ENCODE measurements at regions not wholly inside any gene's neighbourhood (a gene's known extent, or its start where the extent isn't known, plus 50 kb on each side); places are given as distances from the start of the nearest gene placed in this dataset.

DNA sequence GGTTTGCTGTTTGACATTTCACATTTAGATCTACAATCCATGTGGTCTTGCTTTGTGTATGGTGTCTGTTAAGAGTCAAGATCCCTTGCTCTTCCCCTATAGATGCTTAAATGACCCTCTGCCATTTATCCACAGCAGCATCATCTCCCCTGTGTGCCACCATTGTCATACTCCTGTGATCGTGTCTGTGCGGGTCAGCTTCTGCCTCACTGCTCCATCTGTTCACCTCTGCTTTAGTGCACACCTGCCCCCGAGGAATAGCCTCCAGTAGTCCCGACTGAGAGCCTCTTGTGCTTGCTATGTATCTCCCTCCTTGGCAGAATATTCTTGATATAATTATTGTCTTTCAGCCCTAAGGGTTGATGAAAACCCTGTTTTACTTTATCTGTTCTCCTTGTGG is 551.2 kb downstream of the CDH26 start:
- Histone ChIP-seq H3K9ac (no peak overlapping the region), H3K9me3 (no peaks in the 10 kb centered on the region), H3F3A (replicated peaks; ENCODE audit: insufficient read depth) (no peaks in the 10 kb centered on the region), H4K20me1 (ENCODE audit: insufficient read depth) (no peaks in the 10 kb centered on the region), H3K9me2 (no peaks in the 10 kb centered on the region), H3K79me2 (ENCODE audit: insufficient read depth) (no peaks in the 10 kb centered on the region), H3K4me3 (ENCODE audit: low read depth in 2 of 2, low read length in 1 of 2) (no peak overlapping the region), H3K27ac (ENCODE audit: low read depth in 2 of 2, low read length in 1 of 2) (no peak overlapping the region), H3K4me1 (ENCODE audit: control insufficient read depth in 1 of 2, insufficient read depth in 2 of 2, low read depth in 1 of 2, low read length in 1 of 2) (no peaks in the 10 kb centered on the region), H3K4me2 (no peak overlapping the region), H3K27me3 (ENCODE audit: insufficient read depth) (no peaks in the 10 kb centered on the region), H2AFZ (ENCODE audit: low read depth) (no peak overlapping the region), H3K36me3 (replicated peaks in 1 of 2; ENCODE audit: control insufficient read depth in 1 of 2, insufficient read depth in 2 of 2, low read length in 1 of 2) (no peaks in the 10 kb centered on the region)
- CTCF ChIA-PET: no interaction called here
- no peak for DNase-seq
- TF ChIP-seq, protein P1, sequence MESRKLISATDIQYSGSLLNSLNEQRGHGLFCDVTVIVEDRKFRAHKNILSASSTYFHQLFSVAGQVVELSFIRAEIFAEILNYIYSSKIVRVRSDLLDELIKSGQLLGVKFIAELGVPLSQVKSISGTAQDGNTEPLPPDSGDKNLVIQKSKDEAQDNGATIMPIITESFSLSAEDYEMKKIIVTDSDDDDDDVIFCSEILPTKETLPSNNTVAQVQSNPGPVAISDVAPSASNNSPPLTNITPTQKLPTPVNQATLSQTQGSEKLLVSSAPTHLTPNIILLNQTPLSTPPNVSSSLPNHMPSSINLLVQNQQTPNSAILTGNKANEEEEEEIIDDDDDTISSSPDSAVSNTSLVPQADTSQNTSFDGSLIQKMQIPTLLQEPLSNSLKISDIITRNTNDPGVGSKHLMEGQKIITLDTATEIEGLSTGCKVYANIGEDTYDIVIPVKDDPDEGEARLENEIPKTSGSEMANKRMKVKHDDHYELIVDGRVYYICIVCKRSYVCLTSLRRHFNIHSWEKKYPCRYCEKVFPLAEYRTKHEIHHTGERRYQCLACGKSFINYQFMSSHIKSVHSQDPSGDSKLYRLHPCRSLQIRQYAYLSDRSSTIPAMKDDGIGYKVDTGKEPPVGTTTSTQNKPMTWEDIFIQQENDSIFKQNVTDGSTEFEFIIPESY (IDR thresholded peaks at IDR 0.05; ENCODE audit: borderline replicate concordance, low read depth): no peak
- TF ChIP-seq NFIC (IDR thresholded peaks at IDR 0.05; ENCODE audit: borderline replicate concordance) (no peak), EZH2phosphoT487 (IDR thresholded peaks at IDR 0.05; ENCODE audit: borderline replicate concordance, low read depth) (no peak), FOXM1 (IDR thresholded peaks at IDR 0.05; ENCODE audit: low read depth) (no peak), RXRA (IDR thresholded peaks at IDR 0.05; ENCODE audit: borderline replicate concordance, low read depth) (no peak), TAF1 (IDR thresholded peaks at IDR 0.05; ENCODE audit: borderline replicate concordance, low read depth, low read length) (no peak), JUND (IDR thresholded peaks at IDR 0.05) (no peak), MEF2A (IDR thresholded peaks at IDR 0.05; ENCODE audit: borderline replicate concordance, low read depth) (no peak)
- TF ChIP-seq, protein P2, sequence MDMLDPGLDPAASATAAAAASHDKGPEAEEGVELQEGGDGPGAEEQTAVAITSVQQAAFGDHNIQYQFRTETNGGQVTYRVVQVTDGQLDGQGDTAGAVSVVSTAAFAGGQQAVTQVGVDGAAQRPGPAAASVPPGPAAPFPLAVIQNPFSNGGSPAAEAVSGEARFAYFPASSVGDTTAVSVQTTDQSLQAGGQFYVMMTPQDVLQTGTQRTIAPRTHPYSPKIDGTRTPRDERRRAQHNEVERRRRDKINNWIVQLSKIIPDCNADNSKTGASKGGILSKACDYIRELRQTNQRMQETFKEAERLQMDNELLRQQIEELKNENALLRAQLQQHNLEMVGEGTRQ (IDR thresholded peaks at IDR 0.05; ENCODE audit: borderline replicate concordance, low read depth, low read length): no peak
- TF ChIP-seq, protein P3, sequence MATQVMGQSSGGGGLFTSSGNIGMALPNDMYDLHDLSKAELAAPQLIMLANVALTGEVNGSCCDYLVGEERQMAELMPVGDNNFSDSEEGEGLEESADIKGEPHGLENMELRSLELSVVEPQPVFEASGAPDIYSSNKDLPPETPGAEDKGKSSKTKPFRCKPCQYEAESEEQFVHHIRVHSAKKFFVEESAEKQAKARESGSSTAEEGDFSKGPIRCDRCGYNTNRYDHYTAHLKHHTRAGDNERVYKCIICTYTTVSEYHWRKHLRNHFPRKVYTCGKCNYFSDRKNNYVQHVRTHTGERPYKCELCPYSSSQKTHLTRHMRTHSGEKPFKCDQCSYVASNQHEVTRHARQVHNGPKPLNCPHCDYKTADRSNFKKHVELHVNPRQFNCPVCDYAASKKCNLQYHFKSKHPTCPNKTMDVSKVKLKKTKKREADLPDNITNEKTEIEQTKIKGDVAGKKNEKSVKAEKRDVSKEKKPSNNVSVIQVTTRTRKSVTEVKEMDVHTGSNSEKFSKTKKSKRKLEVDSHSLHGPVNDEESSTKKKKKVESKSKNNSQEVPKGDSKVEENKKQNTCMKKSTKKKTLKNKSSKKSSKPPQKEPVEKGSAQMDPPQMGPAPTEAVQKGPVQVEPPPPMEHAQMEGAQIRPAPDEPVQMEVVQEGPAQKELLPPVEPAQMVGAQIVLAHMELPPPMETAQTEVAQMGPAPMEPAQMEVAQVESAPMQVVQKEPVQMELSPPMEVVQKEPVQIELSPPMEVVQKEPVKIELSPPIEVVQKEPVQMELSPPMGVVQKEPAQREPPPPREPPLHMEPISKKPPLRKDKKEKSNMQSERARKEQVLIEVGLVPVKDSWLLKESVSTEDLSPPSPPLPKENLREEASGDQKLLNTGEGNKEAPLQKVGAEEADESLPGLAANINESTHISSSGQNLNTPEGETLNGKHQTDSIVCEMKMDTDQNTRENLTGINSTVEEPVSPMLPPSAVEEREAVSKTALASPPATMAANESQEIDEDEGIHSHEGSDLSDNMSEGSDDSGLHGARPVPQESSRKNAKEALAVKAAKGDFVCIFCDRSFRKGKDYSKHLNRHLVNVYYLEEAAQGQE (IDR thresholded peaks at IDR 0.05; ENCODE audit: low read depth, low read length): no peak
- 7% methylated on average over 4 of the region's 4 CpGs for WGBS (ENCODE audit: low lambda C conversion rate)
- POLR2A ChIA-PET: no interaction called here

DNA sequence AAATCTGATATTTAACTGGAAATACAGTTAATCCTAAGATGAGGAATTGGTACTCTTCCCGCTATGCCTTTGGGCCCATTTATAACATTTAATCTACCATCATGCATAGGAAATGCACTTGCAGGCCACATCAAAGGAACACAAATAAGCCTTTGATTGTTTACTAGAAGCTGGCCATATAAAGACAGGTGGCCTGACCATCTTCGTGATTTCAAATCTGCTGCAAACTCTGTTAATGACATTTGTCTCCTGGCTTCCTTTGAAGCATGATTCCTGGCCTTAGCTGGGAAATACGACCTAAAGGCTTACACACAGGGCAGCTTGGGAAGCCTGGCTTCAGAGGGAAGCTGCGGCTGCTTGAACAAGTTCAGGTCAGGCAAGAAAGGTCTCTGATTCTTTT is 552.1 kb downstream of the CDH26 start:
- ChIA-PET CTCF (interaction anchor here (0.6 to 1.3 kb wide), 4 partner anchors 8 to 299 kb away, joined by 3 to 6 read pairs (median 3); no protein-coding TSS in a partner anchor), POLR2A (no interaction called here)
- no peaks in the 10 kb centered on the region for H3K4me1 ChIP-seq (ENCODE audit: control insufficient read depth in 1 of 2, insufficient read depth in 2 of 2, low read depth in 1 of 2, low read length in 1 of 2)
- no peak overlapping the region for H3K4me3 ChIP-seq (ENCODE audit: low read depth in 2 of 2, low read length in 1 of 2)
- 22% methylated on average over 4 of the region's 4 CpGs for WGBS (ENCODE audit: low lambda C conversion rate)
- H3K27ac ChIP-seq (ENCODE audit: low read depth in 2 of 2, low read length in 1 of 2): no peak overlapping the region
- H3K9me3 ChIP-seq: no peaks in the 10 kb centered on the region
- no peak overlapping the region for H2AFZ ChIP-seq (ENCODE audit: low read depth)
- no peaks in the 10 kb centered on the region for H3K79me2 ChIP-seq (ENCODE audit: insufficient read depth)
- no peaks in the 10 kb centered on the region for H4K20me1 ChIP-seq (ENCODE audit: insufficient read depth)
- H3F3A ChIP-seq (replicated peaks; ENCODE audit: insufficient read depth): no peaks in the 10 kb centered on the region
- no peak overlapping the region for H3K4me2 ChIP-seq
- no peaks in the 10 kb centered on the region for H3K27me3 ChIP-seq (ENCODE audit: insufficient read depth)
- no peak overlapping the region for H3K9ac ChIP-seq
- no peaks in the 10 kb centered on the region for H3K9me2 ChIP-seq
- no peak for DNase-seq
- no peaks in the 10 kb centered on the region for H3K36me3 ChIP-seq (replicated peaks in 1 of 2; ENCODE audit: control insufficient read depth in 1 of 2, insufficient read depth in 2 of 2, low read length in 1 of 2)
- TF ChIP-seq TEAD4 (IDR thresholded peaks at IDR 0.05; ENCODE audit: borderline replicate concordance, insufficient read depth) (no peak), TAF1 (IDR thresholded peaks at IDR 0.05; ENCODE audit: borderline replicate concordance, low read depth, low read length) (no peak), ELF1 (IDR thresholded peaks at IDR 0.05) (no peak), JUND (IDR thresholded peaks at IDR 0.05) (no peak), FOSL2 (IDR thresholded peaks at IDR 0.05; ENCODE audit: borderline replicate concordance, low read depth) (no peak), RXRA (IDR thresholded peaks at IDR 0.05; ENCODE audit: borderline replicate concordance, low read depth) (no peak), FOXJ3 (CRISPR knock-in tag; IDR thresholded peaks at IDR 0.05) (no peak), NFIC (IDR thresholded peaks at IDR 0.05; ENCODE audit: borderline replicate concordance) (no peak)
- TF ChIP-seq, protein P4, sequence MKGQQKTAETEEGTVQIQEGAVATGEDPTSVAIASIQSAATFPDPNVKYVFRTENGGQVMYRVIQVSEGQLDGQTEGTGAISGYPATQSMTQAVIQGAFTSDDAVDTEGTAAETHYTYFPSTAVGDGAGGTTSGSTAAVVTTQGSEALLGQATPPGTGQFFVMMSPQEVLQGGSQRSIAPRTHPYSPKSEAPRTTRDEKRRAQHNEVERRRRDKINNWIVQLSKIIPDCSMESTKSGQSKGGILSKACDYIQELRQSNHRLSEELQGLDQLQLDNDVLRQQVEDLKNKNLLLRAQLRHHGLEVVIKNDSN (IDR thresholded peaks at IDR 0.05; ENCODE audit: borderline replicate concordance, low read depth): no peak
- TF ChIP-seq, protein P2 (IDR thresholded peaks at IDR 0.05; ENCODE audit: borderline replicate concordance, low read depth, low read length): no peak
- TF ChIP-seq, protein P5, sequence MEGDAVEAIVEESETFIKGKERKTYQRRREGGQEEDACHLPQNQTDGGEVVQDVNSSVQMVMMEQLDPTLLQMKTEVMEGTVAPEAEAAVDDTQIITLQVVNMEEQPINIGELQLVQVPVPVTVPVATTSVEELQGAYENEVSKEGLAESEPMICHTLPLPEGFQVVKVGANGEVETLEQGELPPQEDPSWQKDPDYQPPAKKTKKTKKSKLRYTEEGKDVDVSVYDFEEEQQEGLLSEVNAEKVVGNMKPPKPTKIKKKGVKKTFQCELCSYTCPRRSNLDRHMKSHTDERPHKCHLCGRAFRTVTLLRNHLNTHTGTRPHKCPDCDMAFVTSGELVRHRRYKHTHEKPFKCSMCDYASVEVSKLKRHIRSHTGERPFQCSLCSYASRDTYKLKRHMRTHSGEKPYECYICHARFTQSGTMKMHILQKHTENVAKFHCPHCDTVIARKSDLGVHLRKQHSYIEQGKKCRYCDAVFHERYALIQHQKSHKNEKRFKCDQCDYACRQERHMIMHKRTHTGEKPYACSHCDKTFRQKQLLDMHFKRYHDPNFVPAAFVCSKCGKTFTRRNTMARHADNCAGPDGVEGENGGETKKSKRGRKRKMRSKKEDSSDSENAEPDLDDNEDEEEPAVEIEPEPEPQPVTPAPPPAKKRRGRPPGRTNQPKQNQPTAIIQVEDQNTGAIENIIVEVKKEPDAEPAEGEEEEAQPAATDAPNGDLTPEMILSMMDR (IDR thresholded peaks at IDR 0.05): no peak

Measured in SK-N-SH (cell line).